ENCODE measurements at regions not wholly inside any gene's neighbourhood (a gene's known extent, or its start where the extent isn't known, plus 50 kb on each side); places are given as distances from the start of the nearest gene placed in this dataset.

DNA sequence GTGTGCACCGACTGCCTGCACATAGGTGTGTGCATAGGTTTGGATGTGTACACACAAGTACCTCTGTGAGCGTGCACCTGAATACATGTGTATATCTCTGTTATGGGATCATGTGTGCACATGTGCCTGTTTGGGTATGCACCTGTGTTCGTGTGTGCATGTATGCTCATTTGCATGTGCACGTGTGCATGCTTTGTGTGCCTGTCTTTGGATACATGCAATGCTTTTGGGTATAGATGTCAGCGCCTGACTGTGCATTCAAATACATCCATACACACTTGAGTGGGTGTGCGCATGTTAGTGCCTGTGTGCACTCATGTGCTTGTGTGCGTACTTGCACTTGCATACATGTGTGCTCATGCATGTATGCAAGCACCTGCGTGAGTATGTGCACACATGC lies 258.1 kb downstream of the IRX2 start:
- H3K4me3 ChIP-seq (ENCODE audit: low read length in 2 of 2) = no peak overlapping the region

DNA sequence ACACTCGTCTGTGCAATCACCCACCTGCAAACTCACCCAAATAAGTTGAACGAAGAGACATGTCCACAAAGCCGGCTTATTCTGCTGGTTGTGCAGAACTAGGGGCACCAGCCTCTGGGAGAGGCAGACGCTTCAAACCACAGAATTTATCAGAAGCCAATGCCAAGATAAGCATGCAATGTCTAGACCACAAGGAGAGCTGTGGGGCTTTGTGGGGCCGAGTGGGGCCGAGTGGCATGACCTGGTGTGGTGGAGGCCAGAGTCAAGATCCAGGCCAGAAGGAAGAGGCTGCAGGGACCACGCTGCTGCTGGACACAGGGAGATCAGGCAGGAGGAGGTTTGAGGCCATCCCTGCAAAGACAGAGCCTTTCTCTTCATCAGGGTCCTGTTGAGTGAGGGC lies 259.0 kb downstream of the IRX2 start:
- H3K9me3 ChIP-seq (ENCODE audit: control insufficient read depth in 2 of 2, low read length in 2 of 2) = peaks cover 0 to 12% of the 10 kb centered on the region in 2 donors
- no peaks in the 10 kb centered on the region for H3K4me1 ChIP-seq (ENCODE audit: control insufficient read depth in 2 of 2, insufficient read depth in 2 of 2, low read length in 2 of 2)
- no peaks in the 10 kb centered on the region for H3K27me3 ChIP-seq (ENCODE audit: control insufficient read depth in 2 of 2, insufficient read depth in 2 of 2, low read length in 2 of 2)
- H3K36me3 ChIP-seq (ENCODE audit: control insufficient read depth in 2 of 2, insufficient read depth in 2 of 2, low read length in 2 of 2) = no peaks in the 10 kb centered on the region
- no peak overlapping the region for H3K27ac ChIP-seq (ENCODE audit: low read depth in 2 of 2, low read length in 2 of 2)
- H3K4me3 ChIP-seq (ENCODE audit: low read length in 2 of 2) = no peak overlapping the region
- H3K9ac ChIP-seq (ENCODE audit: low read depth in 1 of 2, low read length in 2 of 2) = no peak overlapping the region

More for the DNA sequence above, 258.1 kb downstream of the IRX2 start:
- no peaks in the 10 kb centered on the region for H3K36me3 ChIP-seq (ENCODE audit: control insufficient read depth in 2 of 2, insufficient read depth in 2 of 2, low read length in 2 of 2)
- no peak overlapping the region for H3K9ac ChIP-seq (ENCODE audit: low read depth in 1 of 2, low read length in 2 of 2)
- no peaks in the 10 kb centered on the region for H3K4me1 ChIP-seq (ENCODE audit: control insufficient read depth in 2 of 2, insufficient read depth in 2 of 2, low read length in 2 of 2)
- H3K27me3 ChIP-seq (ENCODE audit: control insufficient read depth in 2 of 2, insufficient read depth in 2 of 2, low read length in 2 of 2) = no peaks in the 10 kb centered on the region
- H3K27ac ChIP-seq (ENCODE audit: low read depth in 2 of 2, low read length in 2 of 2) = no peak overlapping the region
- H3K9me3 ChIP-seq (ENCODE audit: control insufficient read depth in 2 of 2, low read length in 2 of 2) = peaks cover 0 to 12% of the 10 kb centered on the region in 2 donors

DNA sequence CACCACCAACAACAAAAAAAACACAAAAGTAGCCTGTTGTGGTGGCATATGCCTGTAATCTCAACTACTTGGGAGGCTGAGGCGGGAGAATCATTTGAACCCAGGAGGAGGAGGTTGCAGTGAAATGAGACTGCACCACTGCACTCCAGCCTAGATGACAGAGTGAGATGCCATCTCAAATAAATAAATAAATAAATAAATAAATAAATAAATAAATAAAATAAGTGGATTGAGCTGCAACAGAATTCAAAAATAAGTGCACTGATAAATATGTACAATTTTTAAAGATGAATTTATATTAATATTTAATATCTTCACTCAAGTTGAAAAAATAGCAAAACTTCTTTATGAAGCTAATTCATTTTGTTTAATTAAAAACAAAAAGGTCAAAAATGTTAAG lies 259.6 kb downstream of the IRX2 start:
- H3K9me3 ChIP-seq (ENCODE audit: control insufficient read depth in 2 of 2, low read length in 2 of 2) = peaks cover 0 to 12% of the 10 kb centered on the region in 2 donors
- H3K27ac ChIP-seq (ENCODE audit: low read depth in 2 of 2, low read length in 2 of 2) = no peak overlapping the region
- no peaks in the 10 kb centered on the region for H3K4me1 ChIP-seq (ENCODE audit: control insufficient read depth in 2 of 2, insufficient read depth in 2 of 2, low read length in 2 of 2)
- no peaks in the 10 kb centered on the region for H3K27me3 ChIP-seq (ENCODE audit: control insufficient read depth in 2 of 2, insufficient read depth in 2 of 2, low read length in 2 of 2)
- H3K9ac ChIP-seq (ENCODE audit: low read depth in 1 of 2, low read length in 2 of 2) = no peak overlapping the region
- no peak overlapping the region for H3K4me3 ChIP-seq (ENCODE audit: low read length in 2 of 2)
- no peaks in the 10 kb centered on the region for H3K36me3 ChIP-seq (ENCODE audit: control insufficient read depth in 2 of 2, insufficient read depth in 2 of 2, low read length in 2 of 2)

DNA sequence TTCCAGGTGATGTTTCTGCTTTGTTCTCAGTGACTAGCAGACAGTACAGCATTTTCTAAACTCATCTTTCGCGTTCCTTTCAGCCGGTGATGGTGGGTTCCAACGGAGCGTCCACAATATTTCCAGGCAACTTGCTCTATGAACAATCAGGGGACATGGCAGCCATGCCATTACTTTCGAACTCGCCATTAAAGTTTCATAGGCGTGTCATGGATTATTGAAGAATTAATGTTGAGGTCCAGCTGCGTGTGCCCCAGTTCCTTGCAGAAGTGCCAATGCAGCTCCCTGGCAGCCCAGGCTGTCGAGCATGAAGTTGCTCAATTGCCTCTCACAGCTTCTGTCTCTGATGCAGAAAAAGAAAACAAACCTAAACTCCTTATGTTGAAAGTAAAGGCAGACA lies 262.2 kb downstream of the IRX2 start:
- Histone ChIP-seq H3K4me1 (ENCODE audit: control insufficient read depth in 2 of 2, insufficient read depth in 2 of 2, low read length in 2 of 2) (no peaks in the 10 kb centered on the region), H3K9me3 (ENCODE audit: control insufficient read depth in 2 of 2, low read length in 2 of 2) (peaks cover 0 to 8% of the 10 kb centered on the region in 2 donors), H3K27me3 (ENCODE audit: control insufficient read depth in 2 of 2, insufficient read depth in 2 of 2, low read length in 2 of 2) (no peaks in the 10 kb centered on the region), H3K9ac (ENCODE audit: low read depth in 1 of 2, low read length in 2 of 2) (no peak overlapping the region), H3K36me3 (ENCODE audit: control insufficient read depth in 2 of 2, insufficient read depth in 2 of 2, low read length in 2 of 2) (no peaks in the 10 kb centered on the region), H3K4me3 (ENCODE audit: low read length in 2 of 2) (no peak overlapping the region), H3K27ac (ENCODE audit: low read depth in 2 of 2, low read length in 2 of 2) (no peak overlapping the region)

DNA sequence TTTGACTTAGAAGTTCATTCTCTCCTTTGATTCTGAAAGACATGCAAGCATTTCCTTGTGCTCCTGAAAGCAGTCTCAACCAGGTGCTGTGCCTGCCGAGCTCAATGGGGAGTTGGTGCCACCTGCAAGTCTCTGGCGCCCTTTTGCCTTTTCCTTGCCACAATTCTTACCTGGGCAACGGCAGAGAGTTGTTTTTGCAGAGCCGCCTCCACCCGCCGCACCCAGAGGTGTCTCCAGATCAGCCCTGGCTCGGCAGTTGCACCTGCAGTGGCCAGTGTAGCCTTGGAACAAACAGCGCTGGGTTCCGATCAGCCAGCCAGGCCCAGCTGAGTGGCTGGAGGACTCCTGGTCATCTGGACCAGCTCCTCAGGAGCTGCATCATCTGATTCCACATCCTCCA lies 262.9 kb downstream of the IRX2 start:
- Histone ChIP-seq H3K9me3 (ENCODE audit: control insufficient read depth in 2 of 2, low read length in 2 of 2) (peaks cover 0 to 8% of the 10 kb centered on the region in 2 donors), H3K36me3 (ENCODE audit: control insufficient read depth in 2 of 2, insufficient read depth in 2 of 2, low read length in 2 of 2) (no peaks in the 10 kb centered on the region), H3K4me3 (ENCODE audit: low read length in 2 of 2) (no peak overlapping the region), H3K4me1 (ENCODE audit: control insufficient read depth in 2 of 2, insufficient read depth in 2 of 2, low read length in 2 of 2) (no peaks in the 10 kb centered on the region), H3K27ac (ENCODE audit: low read depth in 2 of 2, low read length in 2 of 2) (no peak overlapping the region), H3K27me3 (ENCODE audit: control insufficient read depth in 2 of 2, insufficient read depth in 2 of 2, low read length in 2 of 2) (no peaks in the 10 kb centered on the region), H3K9ac (ENCODE audit: low read depth in 1 of 2, low read length in 2 of 2) (no peak overlapping the region)

DNA sequence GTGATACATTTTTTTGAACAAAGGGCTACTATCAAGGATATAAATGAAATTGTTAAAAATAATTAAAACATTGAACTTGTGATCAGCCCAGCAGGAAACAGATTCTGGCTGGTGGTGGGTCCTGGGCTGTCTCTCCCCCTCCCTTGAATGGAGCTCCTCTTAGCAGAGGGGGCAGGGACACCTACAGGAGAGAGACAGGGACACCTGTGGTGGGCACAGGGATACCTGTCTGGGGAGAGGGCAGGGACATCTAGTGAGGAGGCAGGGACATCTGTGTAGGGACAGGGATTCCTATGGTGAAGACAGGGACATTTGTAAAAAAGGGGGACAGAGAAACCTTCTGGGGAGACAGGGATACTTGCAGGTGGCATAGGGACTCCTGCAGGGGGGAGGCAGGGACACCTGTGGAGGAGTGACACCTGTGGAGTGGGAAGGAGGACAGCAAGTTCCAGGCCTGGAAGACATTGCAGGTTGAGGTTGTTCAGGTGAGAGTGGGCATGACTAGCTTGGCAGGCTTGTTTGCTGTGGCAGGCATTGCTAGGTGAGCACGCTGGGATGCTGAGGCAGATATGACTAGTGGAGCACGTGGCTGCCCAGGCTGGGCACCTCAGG lies 264.2 kb downstream of the IRX2 start:
- no peaks in the 10 kb centered on the region for H3K36me3 ChIP-seq (ENCODE audit: control insufficient read depth in 2 of 2, insufficient read depth in 2 of 2, low read length in 2 of 2)

DNA sequence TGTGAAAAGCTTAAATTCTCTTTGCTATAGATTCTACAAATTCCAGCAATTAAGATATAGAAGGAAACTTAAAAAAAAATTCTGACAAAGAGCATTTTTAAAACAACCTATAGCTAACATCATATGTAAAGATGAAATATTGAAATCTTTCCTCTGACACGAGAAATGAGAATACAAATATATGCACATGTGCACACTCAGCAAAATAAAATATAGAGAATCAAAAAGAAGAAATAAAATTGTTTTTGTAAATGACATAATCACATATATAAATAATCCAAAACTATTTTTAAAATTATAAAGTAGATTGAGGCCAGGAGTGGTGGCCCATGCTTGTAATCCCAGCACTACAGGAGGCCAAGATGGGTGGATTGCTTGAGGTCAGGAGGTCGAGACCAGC lies 265.1 kb downstream of the IRX2 start:
- Histone ChIP-seq H3K9me3 (ENCODE audit: control insufficient read depth in 2 of 2, low read length in 2 of 2) (peaks cover 0 to 4% of the 10 kb centered on the region in 2 donors), H3K9ac (ENCODE audit: low read depth in 1 of 2, low read length in 2 of 2) (no peak overlapping the region), H3K27me3 (ENCODE audit: control insufficient read depth in 2 of 2, insufficient read depth in 2 of 2, low read length in 2 of 2) (no peaks in the 10 kb centered on the region), H3K4me3 (ENCODE audit: low read length in 2 of 2) (no peak overlapping the region), H3K4me1 (ENCODE audit: control insufficient read depth in 2 of 2, insufficient read depth in 2 of 2, low read length in 2 of 2) (no peaks in the 10 kb centered on the region), H3K36me3 (ENCODE audit: control insufficient read depth in 2 of 2, insufficient read depth in 2 of 2, low read length in 2 of 2) (no peaks in the 10 kb centered on the region), H3K27ac (ENCODE audit: low read depth in 2 of 2, low read length in 2 of 2) (no peak overlapping the region)

More for the DNA sequence above, 264.2 kb downstream of the IRX2 start:
- H3K4me3 ChIP-seq (ENCODE audit: low read length in 2 of 2) = no peak overlapping the region
- H3K4me1 ChIP-seq (ENCODE audit: control insufficient read depth in 2 of 2, insufficient read depth in 2 of 2, low read length in 2 of 2) = no peaks in the 10 kb centered on the region
- H3K9me3 ChIP-seq (ENCODE audit: control insufficient read depth in 2 of 2, low read length in 2 of 2) = peaks cover 0 to 4% of the 10 kb centered on the region in 2 donors
- H3K27me3 ChIP-seq (ENCODE audit: control insufficient read depth in 2 of 2, insufficient read depth in 2 of 2, low read length in 2 of 2) = no peaks in the 10 kb centered on the region
- no peak overlapping the region for H3K27ac ChIP-seq (ENCODE audit: low read depth in 2 of 2, low read length in 2 of 2)
- H3K9ac ChIP-seq (ENCODE audit: low read depth in 1 of 2, low read length in 2 of 2) = no peak overlapping the region

DNA sequence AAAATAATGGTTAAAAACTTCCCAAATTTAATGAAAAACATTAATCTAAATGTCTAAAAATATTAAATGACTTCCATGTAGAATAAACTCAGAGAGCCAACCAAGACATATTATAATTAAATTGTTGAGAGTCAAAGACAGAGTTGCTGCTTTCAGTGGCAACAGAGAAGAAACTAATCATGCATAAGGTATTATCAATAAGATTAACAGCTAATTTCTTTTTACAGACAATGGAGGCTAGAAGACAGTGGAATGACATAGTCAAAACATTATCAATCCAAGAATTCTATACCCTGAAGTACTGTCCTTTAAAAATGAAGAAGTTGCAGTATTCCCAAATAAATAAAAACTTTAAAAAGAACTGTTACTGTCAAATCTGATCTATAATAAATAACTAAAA lies 268.7 kb downstream of the IRX2 start:
- Histone ChIP-seq H3K9me3 (ENCODE audit: control insufficient read depth in 2 of 2, low read length in 2 of 2) (no peaks in the 10 kb centered on the region), H3K27ac (ENCODE audit: low read depth in 2 of 2, low read length in 2 of 2) (no peak overlapping the region), H3K36me3 (ENCODE audit: control insufficient read depth in 2 of 2, insufficient read depth in 2 of 2, low read length in 2 of 2) (no peaks in the 10 kb centered on the region), H3K4me1 (ENCODE audit: control insufficient read depth in 2 of 2, insufficient read depth in 2 of 2, low read length in 2 of 2) (no peaks in the 10 kb centered on the region), H3K9ac (ENCODE audit: low read depth in 1 of 2, low read length in 2 of 2) (no peak overlapping the region), H3K27me3 (ENCODE audit: control insufficient read depth in 2 of 2, insufficient read depth in 2 of 2, low read length in 2 of 2) (no peaks in the 10 kb centered on the region), H3K4me3 (ENCODE audit: low read length in 2 of 2) (no peak overlapping the region)

DNA sequence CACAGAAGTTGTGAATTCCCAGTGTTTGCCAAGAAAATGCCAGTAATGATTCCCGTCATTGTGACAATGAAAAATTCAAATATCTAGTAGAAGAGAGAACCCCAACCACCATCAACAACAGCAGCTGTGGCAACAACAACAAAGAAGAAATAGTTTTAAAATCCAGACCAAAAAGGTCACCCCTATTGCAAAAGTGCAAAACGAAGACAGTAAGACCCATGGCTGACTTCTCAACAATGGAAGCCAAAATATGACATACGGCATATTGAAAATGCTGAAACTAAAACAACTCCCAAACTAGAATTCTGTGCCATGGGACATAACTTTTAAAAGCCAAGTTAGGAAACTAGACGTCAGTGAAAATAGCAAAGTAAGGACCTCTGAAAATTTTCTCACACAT lies 270.6 kb downstream of the IRX2 start:
- Histone ChIP-seq H3K36me3 (ENCODE audit: control insufficient read depth in 2 of 2, insufficient read depth in 2 of 2, low read length in 2 of 2) (no peaks in the 10 kb centered on the region), H3K4me1 (ENCODE audit: control insufficient read depth in 2 of 2, insufficient read depth in 2 of 2, low read length in 2 of 2) (no peaks in the 10 kb centered on the region), H3K27me3 (ENCODE audit: control insufficient read depth in 2 of 2, insufficient read depth in 2 of 2, low read length in 2 of 2) (no peaks in the 10 kb centered on the region), H3K4me3 (ENCODE audit: low read length in 2 of 2) (no peak overlapping the region), H3K9me3 (ENCODE audit: control insufficient read depth in 2 of 2, low read length in 2 of 2) (no peaks in the 10 kb centered on the region), H3K27ac (ENCODE audit: low read depth in 2 of 2, low read length in 2 of 2) (no peak overlapping the region), H3K9ac (ENCODE audit: low read depth in 1 of 2, low read length in 2 of 2) (no peak overlapping the region)

DNA sequence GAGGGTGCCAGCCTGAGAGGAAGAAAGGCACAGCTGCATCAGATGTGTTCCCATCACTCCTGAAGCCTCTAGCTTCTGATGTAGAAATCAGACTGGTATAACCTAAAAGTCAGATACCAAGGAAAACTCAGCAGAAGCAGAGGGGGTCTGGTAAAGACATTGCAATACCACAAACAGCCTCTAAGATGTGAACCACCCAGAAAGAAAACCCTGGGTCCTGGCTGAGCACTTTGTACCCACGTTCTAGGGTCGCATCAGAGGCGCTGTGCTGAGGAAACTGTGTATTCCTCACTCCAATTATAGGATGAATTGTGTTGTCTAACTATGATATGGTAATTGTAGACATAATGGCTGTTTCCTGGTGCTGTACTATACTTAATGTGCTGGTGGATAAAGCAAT lies 275.6 kb downstream of the IRX2 start:
- Histone ChIP-seq H3K36me3 (ENCODE audit: control insufficient read depth in 2 of 2, insufficient read depth in 2 of 2, low read length in 2 of 2) (no peaks in the 10 kb centered on the region), H3K9ac (ENCODE audit: low read depth in 1 of 2, low read length in 2 of 2) (no peak overlapping the region), H3K4me1 (ENCODE audit: control insufficient read depth in 2 of 2, insufficient read depth in 2 of 2, low read length in 2 of 2) (no peaks in the 10 kb centered on the region), H3K9me3 (ENCODE audit: control insufficient read depth in 2 of 2, low read length in 2 of 2) (no peaks in the 10 kb centered on the region), H3K4me3 (ENCODE audit: low read length in 2 of 2) (no peak overlapping the region), H3K27me3 (ENCODE audit: control insufficient read depth in 2 of 2, insufficient read depth in 2 of 2, low read length in 2 of 2) (no peaks in the 10 kb centered on the region), H3K27ac (ENCODE audit: low read depth in 2 of 2, low read length in 2 of 2) (no peak overlapping the region)

DNA sequence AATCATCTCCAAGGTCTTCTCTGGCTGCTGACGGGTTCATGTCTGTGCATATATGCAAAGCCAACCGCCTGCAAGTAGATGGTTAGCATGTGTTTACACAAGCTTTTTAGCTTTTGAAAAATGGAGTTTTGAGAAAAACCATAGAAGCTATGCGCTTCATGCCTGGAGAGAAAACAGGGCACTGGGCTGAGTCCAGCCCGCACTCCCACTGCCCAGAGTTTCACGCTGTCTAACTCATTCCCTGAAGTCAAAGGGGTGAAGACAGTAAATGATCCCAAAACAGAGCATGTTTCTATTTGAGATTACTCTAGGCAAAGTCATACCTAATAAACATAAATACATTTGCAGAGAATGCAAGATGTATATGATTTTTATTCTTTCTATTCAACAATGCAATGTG lies 278.8 kb downstream of the IRX2 start:
- Histone ChIP-seq H3K27me3 (ENCODE audit: control insufficient read depth in 2 of 2, insufficient read depth in 2 of 2, low read length in 2 of 2) (no peaks in the 10 kb centered on the region), H3K36me3 (ENCODE audit: control insufficient read depth in 2 of 2, insufficient read depth in 2 of 2, low read length in 2 of 2) (no peaks in the 10 kb centered on the region), H3K9me3 (ENCODE audit: control insufficient read depth in 2 of 2, low read length in 2 of 2) (no peaks in the 10 kb centered on the region), H3K4me1 (ENCODE audit: control insufficient read depth in 2 of 2, insufficient read depth in 2 of 2, low read length in 2 of 2) (no peaks in the 10 kb centered on the region), H3K9ac (ENCODE audit: low read depth in 1 of 2, low read length in 2 of 2) (no peak overlapping the region), H3K27ac (ENCODE audit: low read depth in 2 of 2, low read length in 2 of 2) (no peak overlapping the region), H3K4me3 (ENCODE audit: low read length in 2 of 2) (no peak overlapping the region)

Measured in mucosa of rectum (tissue), 2 donors.